Ovary (tissue), 3 donors: ENCODE measurements at regions not wholly inside any gene's neighbourhood (a gene's known extent, or its start where the extent isn't known, plus 50 kb on each side); places are given as distances from the start of the nearest gene placed in this dataset.

Experiments
- CTCF ChIP-seq, 3 donors: fragments of 450-650 bp in 2 of 3; fragments of 200-600 bp in 1 of 3; IDR thresholded peaks; one replicate each; pipeline versions ENCODE4 v1.5.1 to v1.8.0; 2016 to 2022; ENCODE audit warnings: antibody characterized with exemption in 3 of 3, mild to moderate bottlenecking in 1 of 3
- POLR2A ChIP-seq: fragments of 450-650 bp; IDR thresholded peaks from one replicate; pipeline ENCODE4 v1.6.1; 2017; ENCODE audit warnings: antibody characterized with exemption, mild to moderate bottlenecking, moderate library complexity
- donor health status: DM: no; HTN: no; CAD: no.

GRCh38 chr5:121100931-121101330 is 636.8 kb downstream of the PRR16 start:
- no peak for TF ChIP-seq CTCF (IDR thresholded peaks at IDR 0.05)
- TF ChIP-seq POLR2A, result no peak
